Uterus (tissue), 3 donors: ENCODE measurements at regions not wholly inside any gene's neighbourhood (a gene's known extent, or its start where the extent isn't known, plus 50 kb on each side); places are given as distances from the start of the nearest gene placed in this dataset.

Experiments
- DNase-seq, 2 donors: peaks; one replicate each; pipeline ENCODE4 v3.0.0-alpha.2; 2019 to 2020
- H3K27ac ChIP-seq, 2 donors: fragments of 200-600 bp; sonication (generic); 1 replicate in 1 of 2; 2 replicates in 1 of 2; pipeline ENCODE4 v1.5.1; 2016 to 2018
- H3K27me3 ChIP-seq, 2 donors: fragments of 200-600 bp; sonication (generic); one replicate each; pipeline ENCODE4 v1.5.1; 2018 to 2019; ENCODE audit warnings: control low read depth in 1 of 2
- H3K36me3 ChIP-seq, 2 donors: fragments of 200-600 bp; sonication (generic); one replicate each; pipeline ENCODE4 v1.5.1; 2019; ENCODE audit warnings: control low read depth in 1 of 2
- H3K4me1 ChIP-seq, 2 donors: fragments of 200-600 bp; sonication (generic); one replicate each; pipeline ENCODE4 v1.5.1; 2018 to 2019; ENCODE audit warnings: control low read depth in 1 of 2
- H3K4me3 ChIP-seq, 2 donors: fragments of 200-600 bp; sonication (generic); 1 replicate in 1 of 2; 2 replicates in 1 of 2; pipeline ENCODE4 v1.5.1; 2018 to 2019; ENCODE audit warnings: mild to moderate bottlenecking in 1 of 2
- H3K9me3 ChIP-seq, 2 donors: fragments of 200-600 bp; sonication (generic); one replicate each; pipeline ENCODE4 v1.5.1; 2019; ENCODE audit warnings: control low read depth in 1 of 2
- POLR2A ChIP-seq, 2 donors: fragments of 450-650 bp; IDR thresholded peaks; one replicate each; pipeline ENCODE4 v1.6.1; 2016; ENCODE audit warnings: antibody characterized with exemption in 2 of 2, mild to moderate bottlenecking in 1 of 2, moderate library complexity in 1 of 2
- intact Hi-C: fragments of 100-400 bp; cut with DNase I; formaldehyde crosslinking; loops from one replicate; pipeline ENCODE4 v1.15.1; 2023; ENCODE audit warnings: low total_unique reads
- TF ChIP-seq, protein P1 (sequence below), 4 experiments: fragments of 200-600 bp in 2 of 4; fragments of 450-650 bp in 2 of 4; sonication (generic) in 2 of 4; IDR thresholded peaks; one replicate each; pipeline ENCODE4 v1.5.1; 2016 to 2019; ENCODE audit warnings: antibody characterized with exemption in 4 of 4, mild to moderate bottlenecking in 2 of 4, moderate library complexity in 1 of 4
- donor health status: DM: yes; HTN: yes; CAD: no.

DNA sequence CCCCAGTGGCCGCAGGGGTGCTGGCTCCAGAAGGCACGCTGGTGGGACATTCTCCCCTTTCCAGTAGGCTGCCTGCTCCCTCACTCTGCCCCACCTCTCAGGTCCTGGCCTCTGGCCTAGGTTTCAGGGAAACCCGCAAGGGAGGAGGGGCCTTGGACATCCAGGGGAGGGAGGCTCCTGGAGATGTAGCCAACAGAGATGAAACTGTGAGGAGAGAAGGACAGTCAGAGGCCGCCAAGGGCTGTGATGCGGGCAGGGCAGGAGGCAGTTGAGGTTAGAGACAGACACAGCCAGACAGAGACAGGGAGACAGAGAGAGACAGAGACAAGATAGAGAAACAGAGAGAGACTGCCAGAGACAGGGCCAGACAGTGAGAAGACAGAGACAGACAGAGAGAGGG is 127.7 kb downstream of the UQCRFS1 start:
- Histone ChIP-seq H3K27ac (no peak overlapping the region), H3K36me3 (no peaks in the 10 kb centered on the region), H3K27me3 (no peaks in the 10 kb centered on the region), H3K9me3 (no peaks in the 10 kb centered on the region), H3K4me1 (no peaks in the 10 kb centered on the region), H3K4me3 (no peak overlapping the region)
- no peak for TF ChIP-seq POLR2A (IDR thresholded peaks at IDR 0.05)
- TF ChIP-seq, protein P1, sequence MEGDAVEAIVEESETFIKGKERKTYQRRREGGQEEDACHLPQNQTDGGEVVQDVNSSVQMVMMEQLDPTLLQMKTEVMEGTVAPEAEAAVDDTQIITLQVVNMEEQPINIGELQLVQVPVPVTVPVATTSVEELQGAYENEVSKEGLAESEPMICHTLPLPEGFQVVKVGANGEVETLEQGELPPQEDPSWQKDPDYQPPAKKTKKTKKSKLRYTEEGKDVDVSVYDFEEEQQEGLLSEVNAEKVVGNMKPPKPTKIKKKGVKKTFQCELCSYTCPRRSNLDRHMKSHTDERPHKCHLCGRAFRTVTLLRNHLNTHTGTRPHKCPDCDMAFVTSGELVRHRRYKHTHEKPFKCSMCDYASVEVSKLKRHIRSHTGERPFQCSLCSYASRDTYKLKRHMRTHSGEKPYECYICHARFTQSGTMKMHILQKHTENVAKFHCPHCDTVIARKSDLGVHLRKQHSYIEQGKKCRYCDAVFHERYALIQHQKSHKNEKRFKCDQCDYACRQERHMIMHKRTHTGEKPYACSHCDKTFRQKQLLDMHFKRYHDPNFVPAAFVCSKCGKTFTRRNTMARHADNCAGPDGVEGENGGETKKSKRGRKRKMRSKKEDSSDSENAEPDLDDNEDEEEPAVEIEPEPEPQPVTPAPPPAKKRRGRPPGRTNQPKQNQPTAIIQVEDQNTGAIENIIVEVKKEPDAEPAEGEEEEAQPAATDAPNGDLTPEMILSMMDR (IDR thresholded peaks at IDR 0.05), result no peak
- intact Hi-C loops, result no loop called here
- DNase-seq, result no peak

DNA sequence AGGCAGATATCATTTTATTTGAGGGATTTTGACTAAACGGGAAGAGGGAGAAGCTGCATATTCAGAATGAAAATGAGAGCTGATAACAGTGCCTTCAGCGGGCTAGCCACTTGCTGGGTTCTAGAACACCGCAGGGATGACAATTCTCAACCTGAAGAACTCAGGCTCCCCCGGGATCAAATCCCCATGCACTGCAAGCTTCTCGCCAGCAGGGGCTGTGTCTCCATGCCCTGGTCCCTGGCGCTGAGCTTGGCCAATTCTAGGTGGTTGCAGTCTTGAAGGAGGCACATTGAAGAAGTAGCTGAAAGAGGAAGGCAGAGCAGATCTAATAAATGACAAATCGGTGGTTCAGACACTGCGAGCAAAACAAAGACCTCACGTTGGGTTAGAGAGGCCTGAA is 128.7 kb downstream of the UQCRFS1 start:
- no peak overlapping the region for H3K4me3 ChIP-seq
- no peak for DNase-seq
- intact Hi-C loops, result no loop called here
- no peaks in the 10 kb centered on the region for H3K4me1 ChIP-seq
- no peaks in the 10 kb centered on the region for H3K27me3 ChIP-seq
- TF ChIP-seq, protein P1 (IDR thresholded peaks at IDR 0.05), result no peak
- no peaks in the 10 kb centered on the region for H3K9me3 ChIP-seq
- no peak overlapping the region for H3K27ac ChIP-seq
- no peaks in the 10 kb centered on the region for H3K36me3 ChIP-seq

DNA sequence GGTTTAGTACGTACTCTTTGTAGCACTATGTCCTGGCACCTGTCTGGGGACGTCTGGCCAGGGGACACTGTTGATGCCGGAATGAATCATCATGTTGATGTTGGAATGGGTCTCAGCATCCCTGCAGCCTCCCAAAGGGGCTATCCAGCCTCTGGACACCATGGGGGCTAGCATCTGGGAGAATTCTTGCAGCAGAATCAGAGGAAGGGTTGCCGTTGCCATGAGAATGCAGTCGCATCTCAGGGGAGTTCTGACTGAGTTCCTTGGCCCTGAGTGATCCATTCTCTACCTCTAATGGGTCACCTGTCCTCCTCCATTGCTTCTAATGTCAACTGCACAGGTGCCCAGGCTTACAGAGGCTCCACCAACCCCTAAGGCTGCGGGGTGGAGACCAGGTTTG is 129.1 kb downstream of the UQCRFS1 start:
- no peak for DNase-seq
- TF ChIP-seq POLR2A (IDR thresholded peaks at IDR 0.05), result no peak
- TF ChIP-seq, protein P1 (IDR thresholded peaks at IDR 0.05), result no peak
- H3K4me1 ChIP-seq, result no peaks in the 10 kb centered on the region
- H3K9me3 ChIP-seq, result no peaks in the 10 kb centered on the region
- H3K27me3 ChIP-seq, result no peaks in the 10 kb centered on the region
- intact Hi-C loops, result no loop called here
- H3K36me3 ChIP-seq, result no peaks in the 10 kb centered on the region
- H3K27ac ChIP-seq, result no peak overlapping the region
- no peak overlapping the region for H3K4me3 ChIP-seq

DNA sequence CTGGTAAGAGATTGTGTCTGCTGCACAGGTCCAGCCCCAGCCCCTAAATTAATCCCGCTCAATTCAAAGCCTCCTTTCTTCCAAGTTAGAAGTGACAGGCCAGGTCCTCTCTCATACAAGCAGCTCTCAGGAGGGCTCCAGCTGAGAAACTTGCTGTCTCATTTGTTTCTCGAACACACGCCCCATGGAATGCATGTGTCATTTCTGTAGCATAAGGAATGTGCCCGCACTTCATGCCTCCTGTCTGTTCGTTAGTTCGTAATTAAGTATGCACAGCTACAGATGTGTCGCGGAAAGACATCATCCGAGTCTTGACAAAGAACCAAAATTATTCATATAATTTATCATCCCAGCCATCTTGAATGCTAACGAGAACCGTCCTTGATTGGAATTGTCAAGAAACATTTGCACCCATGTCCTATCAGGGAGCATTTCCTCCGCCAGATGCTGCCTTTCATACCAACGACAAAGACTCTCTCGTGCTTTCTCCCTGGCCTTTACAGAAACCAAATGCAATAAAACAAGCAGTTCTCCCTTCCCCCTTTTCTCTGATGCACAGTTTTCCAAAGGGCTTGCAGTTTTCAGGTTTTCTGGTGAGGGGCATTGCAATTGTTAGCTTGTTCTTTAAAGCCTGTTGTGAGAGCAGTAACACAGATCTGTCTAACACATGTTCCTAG is 133.5 kb downstream of the UQCRFS1 start:
- Histone ChIP-seq H3K9me3 (no peaks in the 10 kb centered on the region), H3K27ac (no peak overlapping the region), H3K27me3 (no peaks in the 10 kb centered on the region), H3K36me3 (no peaks in the 10 kb centered on the region), H3K4me3 (no peak overlapping the region), H3K4me1 (no peaks in the 10 kb centered on the region)
- no peak for DNase-seq
- TF ChIP-seq, protein P1 (IDR thresholded peaks at IDR 0.05), result no peak
- TF ChIP-seq POLR2A (IDR thresholded peaks at IDR 0.05), result no peak
- intact Hi-C loops, result no loop called here

DNA sequence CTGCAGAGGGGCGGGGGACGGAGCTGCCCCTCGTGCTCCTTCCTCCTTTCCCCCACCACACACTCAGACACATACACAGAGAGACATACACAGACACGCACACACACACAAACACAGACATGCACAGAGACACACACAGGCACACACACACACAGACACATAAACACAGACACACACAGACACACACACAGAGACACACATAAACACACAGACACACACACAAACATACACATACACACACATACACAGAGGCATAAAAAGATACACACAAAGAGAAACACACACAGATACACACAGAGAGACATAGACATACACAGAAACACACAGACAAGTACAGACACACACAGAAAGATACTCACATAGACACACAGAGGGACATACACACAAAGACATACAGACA is 136.0 kb downstream of the UQCRFS1 start:
- DNase-seq, result no peak
- H3K27me3 ChIP-seq, result no peaks in the 10 kb centered on the region
- intact Hi-C loops, result no loop called here
- H3K27ac ChIP-seq, result no peak overlapping the region
- TF ChIP-seq, protein P1 (IDR thresholded peaks at IDR 0.05), result no peak
- no peak for TF ChIP-seq POLR2A (IDR thresholded peaks at IDR 0.05)
- H3K4me1 ChIP-seq, result no peaks in the 10 kb centered on the region
- H3K36me3 ChIP-seq, result no peaks in the 10 kb centered on the region
- H3K4me3 ChIP-seq, result no peak overlapping the region
- no peaks in the 10 kb centered on the region for H3K9me3 ChIP-seq
